D721Med (cell line): ENCODE measurements at regions not wholly inside any gene's neighbourhood (a gene's known extent, or its start where the extent isn't known, plus 50 kb on each side); places are given as distances from the start of the nearest gene placed in this dataset.

Experiments
- DNase-seq: peaks from one replicate; pipeline ENCODE4 v3.0.0; 2011; ENCODE audit warnings: low spot score; ENCODE audit not compliant: insufficient read length
- FAIRE-seq: peaks from 2 replicates; lab custom pipeline; 2011; peaks lifted over from hg19 to GRCh38; lab: Jason Lieb, UNC
- TF ChIP-seq, protein P1 (sequence below): IDR thresholded peaks from 2 replicates; pipeline ENCODE4 v1.5.1; 2012; ENCODE audit warnings: mild to moderate bottlenecking, control low read depth; ENCODE audit not compliant: insufficient read depth; ENCODE audit errors: missing control alignments

DNA sequence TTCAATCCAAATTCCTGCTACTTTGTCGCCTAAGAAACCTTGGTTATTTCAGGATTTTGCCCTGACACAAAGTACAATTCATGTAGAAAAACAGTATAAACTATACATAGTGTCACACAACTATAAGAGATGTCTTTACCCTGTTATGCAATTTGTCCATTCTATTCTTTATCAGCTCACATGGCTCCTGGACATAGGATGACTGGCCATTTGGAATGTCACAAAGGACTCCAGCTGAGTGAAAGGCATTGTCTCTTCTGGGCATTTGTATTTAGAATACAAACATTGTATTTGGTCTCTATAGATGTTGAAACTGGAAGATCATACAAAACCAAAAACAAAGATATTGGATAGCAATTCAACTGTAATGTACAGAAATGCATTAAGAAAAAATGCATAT, 944.6 kb upstream of the LRRTM1 start:
- FAIRE-seq (no peak), DNase-seq (no peak)
- TF ChIP-seq, protein P1, sequence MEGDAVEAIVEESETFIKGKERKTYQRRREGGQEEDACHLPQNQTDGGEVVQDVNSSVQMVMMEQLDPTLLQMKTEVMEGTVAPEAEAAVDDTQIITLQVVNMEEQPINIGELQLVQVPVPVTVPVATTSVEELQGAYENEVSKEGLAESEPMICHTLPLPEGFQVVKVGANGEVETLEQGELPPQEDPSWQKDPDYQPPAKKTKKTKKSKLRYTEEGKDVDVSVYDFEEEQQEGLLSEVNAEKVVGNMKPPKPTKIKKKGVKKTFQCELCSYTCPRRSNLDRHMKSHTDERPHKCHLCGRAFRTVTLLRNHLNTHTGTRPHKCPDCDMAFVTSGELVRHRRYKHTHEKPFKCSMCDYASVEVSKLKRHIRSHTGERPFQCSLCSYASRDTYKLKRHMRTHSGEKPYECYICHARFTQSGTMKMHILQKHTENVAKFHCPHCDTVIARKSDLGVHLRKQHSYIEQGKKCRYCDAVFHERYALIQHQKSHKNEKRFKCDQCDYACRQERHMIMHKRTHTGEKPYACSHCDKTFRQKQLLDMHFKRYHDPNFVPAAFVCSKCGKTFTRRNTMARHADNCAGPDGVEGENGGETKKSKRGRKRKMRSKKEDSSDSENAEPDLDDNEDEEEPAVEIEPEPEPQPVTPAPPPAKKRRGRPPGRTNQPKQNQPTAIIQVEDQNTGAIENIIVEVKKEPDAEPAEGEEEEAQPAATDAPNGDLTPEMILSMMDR: no peak

- FAIRE-seq: peak; percentile 38
- no peak for DNase-seq
- TF ChIP-seq, protein P1: no peak
Measured at GRCh38 chr2:81247648-81248047, 943.1 kb upstream of the LRRTM1 start.

- FAIRE-seq (no peak), DNase-seq (no peak)
- TF ChIP-seq, protein P1: no peak
Measured at GRCh38 chr2:81242501-81242900, 937.9 kb upstream of the LRRTM1 start.

DNA sequence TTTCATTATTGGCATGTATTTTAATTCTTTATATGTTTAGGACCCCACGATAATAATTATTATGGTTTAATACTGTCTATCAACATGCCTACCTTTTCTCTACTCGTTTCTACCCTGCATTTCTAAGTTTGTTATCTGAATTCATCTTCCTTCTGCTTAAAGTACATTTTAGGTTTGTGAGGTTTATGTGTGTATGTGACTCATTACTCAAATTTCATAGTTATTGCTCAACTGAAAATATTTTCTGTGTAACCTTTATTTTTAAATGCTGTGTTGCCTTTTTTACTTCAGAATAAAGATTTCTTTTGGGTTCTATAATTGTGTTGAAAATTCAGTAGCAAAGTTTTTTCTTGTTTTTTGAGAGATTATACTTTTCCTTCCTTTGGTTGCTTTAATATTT, 933.9 kb upstream of the LRRTM1 start:
- TF ChIP-seq, protein P1: no peak
- no peak for FAIRE-seq
- no peak for DNase-seq

DNA sequence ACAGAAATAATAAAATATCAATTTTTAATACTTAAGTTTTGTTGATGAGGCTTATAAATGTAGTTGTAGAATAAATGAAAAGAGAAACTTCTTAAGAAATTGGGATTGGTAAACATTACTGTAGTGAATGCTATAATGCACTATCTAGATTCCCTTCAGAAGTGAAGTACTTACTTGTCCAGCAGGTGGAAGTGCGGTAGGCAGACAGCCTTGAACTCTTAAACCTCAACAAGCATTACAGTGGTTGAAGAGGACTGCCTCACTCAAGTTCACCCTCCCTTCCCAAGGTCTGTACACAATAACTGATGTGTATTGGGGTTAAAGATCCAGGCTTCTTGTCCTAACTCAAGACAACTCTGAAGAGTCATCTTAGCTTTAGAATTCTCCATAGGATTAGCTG, 931.0 kb upstream of the LRRTM1 start:
- FAIRE-seq (no peak), DNase-seq (no peak)
- TF ChIP-seq, protein P1: no peak

DNA sequence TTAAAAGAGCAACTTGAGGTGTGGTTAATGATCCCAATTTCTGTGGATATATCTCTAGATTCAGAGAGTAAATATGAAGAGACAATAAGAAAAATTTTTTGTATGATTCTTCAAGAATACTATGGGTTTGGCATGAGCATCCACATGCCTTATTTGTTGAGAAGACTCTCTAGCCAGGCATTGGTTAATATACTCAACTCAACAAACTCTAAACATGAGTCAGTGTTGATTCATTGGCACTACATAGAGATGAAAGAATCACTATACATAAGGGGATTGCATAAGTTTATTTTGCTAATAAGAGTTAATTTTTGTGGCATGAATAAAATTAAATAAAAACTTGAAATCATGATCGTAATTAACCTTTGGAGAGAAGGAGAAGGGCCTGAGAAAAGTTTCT, 930.2 kb upstream of the LRRTM1 start:
- DNase-seq: no peak
- no peak for FAIRE-seq
- TF ChIP-seq, protein P1: no peak

- no peak for DNase-seq
- TF ChIP-seq, protein P1: no peak
- FAIRE-seq: no peak
Measured at GRCh38 chr2:81225756-81226155, 921.2 kb upstream of the LRRTM1 start.
